Keratinocyte (primary cell): ENCODE measurements at regions not wholly inside any gene's neighbourhood (a gene's known extent, or its start where the extent isn't known, plus 50 kb on each side); places are given as distances from the start of the nearest gene placed in this dataset.

Source experiments
- DNase-seq: peaks from one replicate; pipeline ENCODE4 v3.0.0-alpha.2; 2011; ENCODE audit warnings: low read depth, missing footprints, low spot score
- FAIRE-seq: peaks from 2 replicates; lab custom pipeline; 2011; peaks lifted over from hg19 to GRCh38; lab: Jason Lieb, UNC
- H2AFZ ChIP-seq: 2 replicates; pipeline ENCODE4 v1.6.0; 2012; ENCODE audit warnings: low read length, control low read depth, inconsistent platforms; ENCODE audit not compliant: control insufficient read depth
- H3K27ac ChIP-seq: 2 replicates; pipeline ENCODE4 v1.5.1; 2011; ENCODE audit warnings: low read length; ENCODE audit not compliant: control insufficient read depth, insufficient read depth
- H3K27me3 ChIP-seq: 3 replicates; pipeline ENCODE4 v1.6.0; 2011; ENCODE audit warnings: low read length; ENCODE audit not compliant: control insufficient read depth, insufficient read depth; ENCODE audit errors: extremely low read depth
- H3K36me3 ChIP-seq, 2 experiments: 2 replicates in 1 of 2; 3 replicates in 1 of 2; pipeline ENCODE4 v1.5.1; 2011; ENCODE audit warnings: low read length in 2 of 2, mild to moderate bottlenecking in 1 of 2; ENCODE audit not compliant: control insufficient read depth in 2 of 2, insufficient read depth in 2 of 2; ENCODE audit errors: extremely low read depth in 1 of 2
- H3K4me1 ChIP-seq: 3 replicates; pipeline ENCODE4 v1.5.1; 2011; ENCODE audit warnings: low read length; ENCODE audit not compliant: control insufficient read depth, insufficient read depth; ENCODE audit errors: extremely low read depth
- H3K4me2 ChIP-seq: 3 replicates; pipeline ENCODE4 v1.6.0; 2011; ENCODE audit warnings: low read depth, low read length; ENCODE audit not compliant: control insufficient read depth, insufficient read depth; ENCODE audit errors: extremely low read depth
- H3K4me3 ChIP-seq, 3 experiments: fragments of 200-600 bp in 1 of 3; sonication (generic) in 1 of 3; 2 replicates in 2 of 3; 3 replicates in 1 of 3; pipeline ENCODE4 v1.5.1; 2011 to 2016; ENCODE audit warnings: low read length in 3 of 3, mild to moderate bottlenecking in 3 of 3, control low read depth in 2 of 3, inconsistent platforms in 1 of 3, low read depth in 1 of 3, mixed read lengths in 1 of 3, mixed run types in 1 of 3, moderate library complexity in 1 of 3; ENCODE audit not compliant: control insufficient read depth in 2 of 3, insufficient read depth in 2 of 3; ENCODE audit errors: extremely low read depth in 1 of 3
- H3K79me2 ChIP-seq: 2 replicates; pipeline ENCODE4 v1.6.0; 2012; ENCODE audit warnings: low read length; ENCODE audit not compliant: control insufficient read depth, insufficient read depth
- H3K9ac ChIP-seq: 3 replicates; pipeline ENCODE4 v1.6.0; 2011; ENCODE audit warnings: low read length; ENCODE audit not compliant: control insufficient read depth, insufficient read depth; ENCODE audit errors: extremely low read depth
- H3K9me1 ChIP-seq: 3 replicates; pipeline ENCODE4 v1.6.0; 2011; ENCODE audit warnings: low read length; ENCODE audit not compliant: control insufficient read depth, insufficient read depth; ENCODE audit errors: extremely low read depth
- H3K9me3 ChIP-seq: 2 replicates; pipeline ENCODE4 v1.5.1; 2012; ENCODE audit warnings: low read depth, low read length; ENCODE audit not compliant: control insufficient read depth
- H4K20me1 ChIP-seq: 3 replicates; pipeline ENCODE4 v1.6.0; 2011; ENCODE audit warnings: low read length; ENCODE audit not compliant: control insufficient read depth, insufficient read depth; ENCODE audit errors: extremely low read depth
- CTCF ChIP-seq, 3 experiments: IDR thresholded peaks in 1 of 3; conservative IDR thresholded peaks in 1 of 3; optimal IDR thresholded peaks in 1 of 3; 2 replicates in 2 of 3; 3 replicates in 1 of 3; pipeline versions ENCODE3 to v1.5.1; 2011; ENCODE audit warnings: low read length in 3 of 3, mild to moderate bottlenecking in 3 of 3, moderate library complexity in 2 of 3, control low read depth in 1 of 3, inconsistent platforms in 1 of 3; ENCODE audit not compliant: insufficient read depth in 2 of 3; ENCODE audit errors: extremely low read depth in 1 of 3
- EZH2 ChIP-seq: IDR thresholded peaks from one replicate; pipeline ENCODE4 v1.6.1; 2012; ENCODE audit warnings: inconsistent platforms, mild to moderate bottlenecking, low read length, moderate library complexity
- dilution Hi-C: fragments of 300-500 bp; cut with MboI; formaldehyde crosslinking; loops from one replicate; pipeline ENCODE4 v1.7.0; 2020; ENCODE audit warnings: low sequenced_read_pairs; ENCODE audit not compliant: extremely low pct_ligation_motif_present

GRCh38 chr9:79284081-79284480 lies 287.7 kb upstream of the TLE4 start:
- Histone ChIP-seq H2AFZ (no peak overlapping the region), H3K27me3 (no peaks in the 10 kb centered on the region), H3K9me3 (no peaks in the 10 kb centered on the region), H3K9ac (no peak overlapping the region), H3K4me1 (no peaks in the 10 kb centered on the region), H3K27ac (no peak overlapping the region), H3K36me3 (no peaks in the 10 kb centered on the region), H3K4me3 (no peak overlapping the region), H3K4me2 (no peak overlapping the region), H3K79me2 (no peaks in the 10 kb centered on the region), H4K20me1 (no peaks in the 10 kb centered on the region), H3K9me1 (no peaks in the 10 kb centered on the region)
- dilution Hi-C loops = no loop called here
- no peak for TF ChIP-seq EZH2
- TF ChIP-seq CTCF (optimal IDR thresholded peaks at IDR 0.05 in 1 of 3, IDR thresholded peaks at IDR 0.05 in 1 of 3, conservative IDR thresholded peaks at IDR 0.05 in 1 of 3; ENCODE audit: extremely low read depth in 1 of 3, insufficient read depth in 2 of 3, low read length in 3 of 3) = no peak
- FAIRE-seq (no peak), DNase-seq (no peak)

GRCh38 chr9:79286992-79287707 lies 284.6 kb upstream of the TLE4 start:
- dilution Hi-C loops = no loop called here
- Histone ChIP-seq H3K9me1 (no peaks in the 10 kb centered on the region), H3K79me2 (no peaks in the 10 kb centered on the region), H3K4me3 (no peak overlapping the region), H3K9ac (no peak overlapping the region), H4K20me1 (no peaks in the 10 kb centered on the region), H2AFZ (no peak overlapping the region), H3K27me3 (no peaks in the 10 kb centered on the region), H3K4me1 (no peaks in the 10 kb centered on the region), H3K36me3 (no peaks in the 10 kb centered on the region), H3K9me3 (no peaks in the 10 kb centered on the region), H3K27ac (no peak overlapping the region), H3K4me2 (no peak overlapping the region)
- TF ChIP-seq CTCF (optimal IDR thresholded peaks at IDR 0.05 in 1 of 3, IDR thresholded peaks at IDR 0.05 in 1 of 3, conservative IDR thresholded peaks at IDR 0.05 in 1 of 3; ENCODE audit: extremely low read depth in 1 of 3, insufficient read depth in 2 of 3, low read length in 3 of 3) = no peak
- no peak for TF ChIP-seq EZH2
- no peak for DNase-seq
- FAIRE-seq = no peak
